Right kidney (tissue), 1 donor: ENCODE measurements at regions not wholly inside any gene's neighbourhood (a gene's known extent, or its start where the extent isn't known, plus 50 kb on each side); places are given as distances from the start of the nearest gene placed in this dataset.
"Not testable (repeated sequence)": the region's sequence is repeated elsewhere in the genome, so short reads cannot be mapped to it uniquely, and the experiment has no call there.

Source experiments
- DNase-seq: peaks from one replicate; pipeline ENCODE4 v3.0.0-alpha.2; 2016

- no peak for DNase-seq
Observed at GRCh38 chr11:88061111-88061510, 114.1 kb downstream of the RAB38 start.

DNA sequence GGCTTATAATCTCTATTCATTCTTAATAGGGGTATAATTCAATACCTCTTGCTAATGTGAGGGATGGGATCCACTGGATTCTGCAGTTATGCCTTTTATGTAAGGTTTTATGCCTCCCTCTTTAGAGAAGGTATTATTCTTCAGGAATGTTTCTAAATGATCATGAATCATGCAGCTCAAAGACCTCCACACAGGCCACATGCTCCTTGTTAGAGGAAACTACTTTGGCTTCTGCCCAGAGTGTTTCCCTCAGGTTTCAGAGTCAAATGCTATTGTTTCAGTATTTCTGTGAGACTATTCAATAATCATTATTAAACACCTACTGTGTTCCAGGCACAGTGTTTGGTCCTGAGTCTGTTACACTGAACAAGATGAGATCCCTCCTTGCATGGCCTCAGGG lies 115.9 kb downstream of the RAB38 start:
- no peak for DNase-seq

DNA sequence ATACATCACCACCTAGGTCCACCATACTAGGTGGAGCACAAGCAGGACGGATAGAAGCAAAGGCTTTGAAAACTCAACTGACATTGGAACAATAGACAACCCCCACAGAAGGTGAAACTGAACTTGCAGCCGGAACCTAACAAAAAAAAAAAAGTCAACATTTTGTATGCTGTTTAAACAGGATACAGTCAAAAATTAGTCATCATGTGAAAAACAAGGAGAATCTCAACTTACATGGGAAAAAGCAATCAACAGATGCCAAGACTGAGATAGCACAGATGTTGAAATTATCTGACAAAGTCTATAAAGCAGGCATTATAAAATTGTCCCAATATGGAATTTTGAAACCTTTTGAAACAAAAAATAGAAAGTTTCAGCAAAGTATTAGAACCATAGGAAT lies 123.8 kb downstream of the RAB38 start:
- no peak for DNase-seq

- DNase-seq, result no peak
Observed at GRCh38 chr11:88050247-88050646, 125.0 kb downstream of the RAB38 start.

DNA sequence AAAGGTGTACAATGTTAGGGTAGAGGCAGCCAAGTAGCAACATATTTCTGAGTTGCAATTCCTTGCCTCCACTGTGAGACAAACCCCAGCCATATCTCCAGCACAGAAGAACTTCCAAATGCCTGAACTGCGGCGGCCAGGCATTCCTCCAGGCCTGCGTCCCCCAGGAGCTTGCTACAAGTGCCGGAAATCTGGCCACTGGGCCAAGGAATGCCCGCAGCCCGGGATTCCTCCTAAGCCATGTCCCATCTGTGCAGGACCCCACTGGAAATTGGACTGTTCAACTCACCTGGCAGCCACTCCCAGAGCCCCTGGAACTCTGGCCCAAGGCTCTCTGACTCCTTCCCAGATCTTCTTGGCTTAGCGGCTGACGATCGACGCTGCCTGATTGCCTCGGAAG lies 130.0 kb downstream of the RAB38 start:
- not testable (repeated sequence) for DNase-seq

GRCh38 chr11:88044658-88045057 lies 130.6 kb downstream of the RAB38 start:
- DNase-seq, result not testable (repeated sequence)

GRCh38 chr11:88043149-88043548 lies 132.1 kb downstream of the RAB38 start:
- no peak for DNase-seq

GRCh38 chr11:88042647-88043046 lies 132.6 kb downstream of the RAB38 start:
- no peak for DNase-seq

GRCh38 chr11:88042238-88042637 lies 133.0 kb downstream of the RAB38 start:
- no peak for DNase-seq

DNA sequence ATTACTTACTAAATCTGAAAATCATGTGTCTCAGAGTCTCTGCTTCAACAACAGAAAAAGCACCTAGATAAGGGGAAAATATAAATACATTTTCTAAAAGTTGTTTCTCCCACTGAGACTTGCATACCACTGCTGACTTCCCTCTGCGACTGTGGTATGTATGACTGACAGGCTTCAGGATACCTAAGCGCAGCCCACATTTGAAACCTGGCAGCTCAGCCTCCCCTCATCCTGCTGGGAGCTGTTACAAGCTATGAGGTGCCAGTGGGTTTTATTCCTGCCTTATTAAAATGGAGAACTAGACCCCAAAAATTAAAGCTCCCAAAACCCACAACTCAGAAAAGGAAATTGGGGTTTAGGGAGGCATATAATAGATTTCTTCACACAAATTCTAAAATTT lies 133.6 kb downstream of the RAB38 start:
- no peak for DNase-seq

GRCh38 chr11:88040148-88040496 lies 135.1 kb downstream of the RAB38 start:
- no peak for DNase-seq

GRCh38 chr11:88039476-88040147 lies 135.6 kb downstream of the RAB38 start:
- DNase-seq, result no peak

DNA sequence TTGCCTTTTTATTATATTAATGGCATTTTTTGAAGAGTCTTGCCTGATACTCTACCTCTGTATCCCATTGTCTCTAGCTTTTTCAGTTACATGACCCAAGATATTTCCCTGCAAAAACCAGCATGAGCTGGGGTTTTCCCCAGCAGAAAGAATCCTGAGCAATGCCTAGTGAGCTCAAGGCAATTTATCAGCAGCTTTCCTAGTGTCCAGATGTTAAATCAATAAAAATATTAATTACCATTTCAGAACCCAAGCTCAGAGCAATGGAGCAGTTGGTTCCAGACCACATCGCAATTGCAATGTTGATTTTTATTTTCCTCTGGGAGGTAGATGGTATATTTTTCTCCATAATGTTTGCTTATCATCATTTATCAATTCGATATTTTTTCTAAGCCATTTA lies 137.2 kb downstream of the RAB38 start:
- DNase-seq, result no peak

DNA sequence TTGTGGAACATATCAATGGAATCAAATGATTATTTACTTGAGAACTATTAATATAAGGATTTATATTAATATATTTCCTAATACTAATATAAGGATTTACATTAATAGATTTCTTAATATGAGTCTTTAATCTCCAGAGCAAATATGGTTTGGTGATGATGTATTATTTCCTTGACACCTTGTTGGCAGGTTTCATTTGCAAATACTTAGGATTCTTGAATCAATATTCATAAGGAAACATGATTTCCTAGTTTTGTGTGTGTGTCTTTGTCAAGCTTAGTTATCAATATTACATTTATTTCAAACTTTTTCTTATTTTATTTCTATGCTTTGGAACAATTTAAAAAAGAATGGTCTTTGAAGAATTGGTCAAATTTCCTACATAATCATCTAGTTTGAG lies 138.5 kb downstream of the RAB38 start:
- DNase-seq, result no peak

GRCh38 chr11:88035271-88035670 lies 140.0 kb downstream of the RAB38 start:
- no peak for DNase-seq

DNA sequence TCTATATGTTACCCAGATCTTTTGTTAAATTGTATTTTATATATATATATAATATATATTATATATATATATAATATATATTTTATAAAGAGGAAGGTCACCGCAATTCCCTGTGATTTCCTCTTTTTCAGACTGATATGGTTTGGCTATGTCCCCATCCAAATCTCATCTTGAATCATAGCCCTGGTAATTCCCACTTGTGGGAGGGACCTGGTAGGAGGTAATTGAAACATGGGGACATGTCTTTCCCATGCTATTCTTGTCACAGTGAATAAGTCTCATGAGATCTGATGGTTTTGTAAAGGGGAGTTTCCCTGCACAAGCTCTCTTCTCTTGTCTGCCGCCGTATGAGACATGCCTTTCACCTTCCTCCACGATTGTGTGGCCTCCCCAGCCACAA lies 157.6 kb downstream of the RAB38 start:
- no peak for DNase-seq

DNA sequence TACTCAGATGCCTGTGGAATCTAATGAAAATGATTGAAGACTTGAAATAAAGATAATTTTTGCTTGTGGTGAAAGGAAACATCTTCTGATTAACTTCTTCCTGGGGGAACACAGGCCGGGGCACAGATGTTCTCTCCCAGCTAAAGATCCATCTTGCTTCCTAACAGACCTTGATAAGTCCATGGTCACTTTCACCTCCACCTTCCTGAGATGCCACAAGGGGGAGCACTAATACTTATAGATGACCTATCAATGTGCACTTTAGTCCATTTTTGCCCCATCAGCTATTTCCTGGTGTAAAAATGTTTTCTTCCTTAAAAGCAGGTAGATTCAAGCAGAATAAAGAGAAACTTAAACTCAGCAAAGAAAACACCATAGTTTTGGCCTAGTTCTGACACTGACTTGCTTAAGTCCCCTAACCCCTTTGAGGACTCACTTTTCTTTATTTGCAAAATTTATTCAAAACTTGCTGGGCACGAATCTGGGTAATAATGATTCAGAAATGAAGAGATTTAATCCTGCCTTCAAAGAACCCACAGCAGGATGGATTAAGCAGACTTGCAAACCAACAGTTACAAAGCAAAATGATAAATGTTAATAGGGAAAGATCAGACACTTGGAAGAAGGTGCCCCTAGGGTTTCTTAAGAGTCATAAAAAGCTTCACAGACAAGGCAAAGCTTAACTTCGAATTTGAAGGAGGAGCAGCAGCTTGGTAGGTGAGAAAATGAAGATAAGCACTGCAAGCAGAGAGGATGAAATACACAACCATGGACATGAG lies 158.7 kb downstream of the RAB38 start:
- DNase-seq, result peak; percentile 35

DNA sequence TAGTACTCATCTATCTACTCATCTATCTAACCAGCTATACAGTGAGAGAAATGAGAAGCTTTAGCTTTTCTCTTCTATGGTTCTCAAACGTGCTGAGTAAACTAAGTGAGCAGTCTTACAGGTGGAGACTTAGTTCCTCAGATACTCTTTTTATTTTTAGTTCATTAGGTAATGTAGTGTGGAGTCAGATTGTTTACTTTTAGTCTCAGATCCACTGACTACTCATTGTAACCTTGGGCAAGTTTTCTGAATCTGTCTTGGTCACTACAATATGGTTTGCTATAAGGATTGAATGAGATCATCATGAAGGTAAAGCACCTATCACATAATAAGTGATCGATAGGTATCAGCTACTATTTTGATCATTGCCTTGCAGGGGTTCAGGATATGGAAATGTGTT lies 160.1 kb downstream of the RAB38 start:
- DNase-seq, result no peak

GRCh38 chr11:88013508-88014065 lies 161.7 kb downstream of the RAB38 start:
- no peak for DNase-seq

GRCh38 chr11:88012456-88012855 lies 162.8 kb downstream of the RAB38 start:
- DNase-seq, result no peak

DNA sequence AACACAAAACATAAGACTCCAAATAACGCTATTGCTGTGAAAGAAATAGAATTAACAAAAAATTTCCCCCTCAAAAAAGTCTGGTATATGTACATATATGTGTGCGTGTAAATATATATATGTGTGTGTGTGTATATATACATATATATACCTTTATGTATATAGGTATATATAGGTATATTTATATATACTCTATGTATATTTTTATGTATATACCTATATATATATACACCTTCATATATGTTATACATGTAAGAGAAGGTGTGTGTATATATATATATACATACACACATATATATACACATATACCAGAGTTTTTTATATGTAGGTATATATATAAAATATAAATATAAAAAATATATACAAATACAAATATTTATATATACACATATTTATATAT lies 199.2 kb downstream of the RAB38 start:
- no peak for DNase-seq

DNA sequence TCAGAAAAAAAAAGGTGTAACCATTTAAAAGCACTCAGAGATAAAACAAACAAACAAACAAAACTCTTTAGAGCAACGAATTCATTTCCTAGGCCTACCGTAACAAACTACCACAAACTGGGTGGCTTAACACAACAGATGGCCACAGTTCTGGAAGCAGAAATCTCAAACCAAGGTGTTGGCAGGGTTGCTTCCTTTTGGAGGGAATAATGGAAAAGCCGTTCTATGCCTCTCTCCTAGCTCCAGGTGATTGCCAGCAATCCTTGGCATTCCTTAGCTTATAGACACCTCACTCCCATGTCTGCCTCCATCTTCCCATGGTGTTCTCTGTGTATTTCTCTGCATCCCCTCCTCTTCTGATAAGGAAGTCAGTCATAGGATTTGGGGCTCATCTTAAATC lies 200.4 kb downstream of the RAB38 start:
- no peak for DNase-seq

GRCh38 chr11:87972133-87972532 lies 203.1 kb downstream of the RAB38 start:
- DNase-seq, result no peak

DNA sequence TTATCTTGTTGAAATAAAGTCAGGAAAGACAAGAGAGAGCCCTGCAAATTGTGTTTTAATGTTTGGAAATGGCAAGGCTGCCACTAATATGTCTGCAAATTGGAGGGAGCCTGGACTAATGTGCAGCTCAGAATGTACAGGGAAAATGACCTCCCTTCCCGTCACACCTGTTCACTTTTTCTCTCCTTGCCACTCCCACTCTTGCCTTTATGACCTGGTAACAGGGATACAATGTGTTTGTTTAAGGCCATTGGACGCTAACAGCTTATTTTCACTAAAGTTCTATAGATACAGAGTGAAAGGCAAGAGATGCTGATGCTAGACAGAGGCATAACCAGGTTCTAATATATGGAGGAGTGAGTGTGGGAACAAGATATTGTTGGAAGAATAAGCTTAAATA lies 203.9 kb downstream of the RAB38 start:
- no peak for DNase-seq
